ENCODE measurements at regions not wholly inside any gene's neighbourhood (a gene's known extent, or its start where the extent isn't known, plus 50 kb on each side); places are given as distances from the start of the nearest gene placed in this dataset.

GRCh38 chr5:20113931-20114330 is 125.9 kb upstream of the CDH18 start:
- TF ChIP-seq CTCF (IDR thresholded peaks at IDR 0.05; ENCODE audit: control extremely low read depth, extremely low read depth) = no peak
- no peaks in the 10 kb centered on the region for H3K27me3 ChIP-seq (ENCODE audit: control insufficient read depth in 3 of 3, insufficient read depth in 3 of 3, low read length in 2 of 3)
- H3K36me3 ChIP-seq (ENCODE audit: control insufficient read depth in 4 of 4, insufficient read depth in 4 of 4, low read length in 4 of 4) = no peaks in the 10 kb centered on the region
- DNase-seq (no peak), ATAC-seq (ENCODE audit: insufficient read depth, low FRiP score) (no peak)
- H3K27ac ChIP-seq (ENCODE audit: low read depth in 1 of 2, low read length in 1 of 2) = no peak overlapping the region
- H3K4me1 ChIP-seq (ENCODE audit: control insufficient read depth in 5 of 5, insufficient read depth in 5 of 5, low read length in 5 of 5) = no peaks in the 10 kb centered on the region
- H3K9me3 ChIP-seq (ENCODE audit: control insufficient read depth in 4 of 4, insufficient read depth in 3 of 4, low read length in 3 of 4) = no peaks in the 10 kb centered on the region
- H3K9ac ChIP-seq (ENCODE audit: insufficient read depth in 1 of 2, low read length in 2 of 2) = no peak overlapping the region
- 86 to 87% methylated on average over 4 of the region's 4 CpGs for WGBS, 2 donors
- H3K4me3 ChIP-seq = no peak overlapping the region

GRCh38 chr5:20113031-20113715 is 125.2 kb upstream of the CDH18 start:
- H3K27me3 ChIP-seq (ENCODE audit: control insufficient read depth in 3 of 3, insufficient read depth in 3 of 3, low read length in 2 of 3) = no peaks in the 10 kb centered on the region
- H3K4me1 ChIP-seq (ENCODE audit: control insufficient read depth in 5 of 5, insufficient read depth in 5 of 5, low read length in 5 of 5) = no peaks in the 10 kb centered on the region
- DNase-seq = no peak
- H3K9ac ChIP-seq (ENCODE audit: insufficient read depth in 1 of 2, low read length in 2 of 2) = no peak overlapping the region
- 56 to 84% methylated on average over 2 of the region's 2 CpGs for WGBS, 2 donors
- TF ChIP-seq CTCF (IDR thresholded peaks at IDR 0.05; ENCODE audit: control extremely low read depth, extremely low read depth) = no peak
- H3K4me3 ChIP-seq = no peak overlapping the region
- no peak overlapping the region for H3K27ac ChIP-seq (ENCODE audit: low read depth in 1 of 2, low read length in 1 of 2)
- H3K9me3 ChIP-seq (ENCODE audit: control insufficient read depth in 4 of 4, insufficient read depth in 3 of 4, low read length in 3 of 4) = no peaks in the 10 kb centered on the region
- H3K36me3 ChIP-seq (ENCODE audit: control insufficient read depth in 4 of 4, insufficient read depth in 4 of 4, low read length in 4 of 4) = no peaks in the 10 kb centered on the region
- no peak for ATAC-seq (ENCODE audit: insufficient read depth, low FRiP score)

GRCh38 chr5:20109326-20109725 is 121.3 kb upstream of the CDH18 start:
- no peaks in the 10 kb centered on the region for H3K27me3 ChIP-seq (ENCODE audit: control insufficient read depth in 3 of 3, insufficient read depth in 3 of 3, low read length in 2 of 3)
- no peak overlapping the region for H3K4me3 ChIP-seq
- H3K27ac ChIP-seq (ENCODE audit: low read depth in 1 of 2, low read length in 1 of 2) = no peak overlapping the region
- H3K9me3 ChIP-seq (ENCODE audit: control insufficient read depth in 4 of 4, insufficient read depth in 3 of 4, low read length in 3 of 4) = no peaks in the 10 kb centered on the region
- H3K9ac ChIP-seq (ENCODE audit: insufficient read depth in 1 of 2, low read length in 2 of 2) = no peak overlapping the region
- DNase-seq (peak in 1 of 3 donors; percentile 15), ATAC-seq (ENCODE audit: insufficient read depth, low FRiP score) (no peak)
- no peaks in the 10 kb centered on the region for H3K4me1 ChIP-seq (ENCODE audit: control insufficient read depth in 5 of 5, insufficient read depth in 5 of 5, low read length in 5 of 5)
- H3K36me3 ChIP-seq (ENCODE audit: control insufficient read depth in 4 of 4, insufficient read depth in 4 of 4, low read length in 4 of 4) = no peaks in the 10 kb centered on the region
- WGBS, 2 donors = 58 to 65% methylated on average over 5 of the region's 5 CpGs
- no peak for TF ChIP-seq CTCF (IDR thresholded peaks at IDR 0.05; ENCODE audit: control extremely low read depth, extremely low read depth)

GRCh38 chr5:20105915-20106314 is 117.9 kb upstream of the CDH18 start:
- TF ChIP-seq CTCF (IDR thresholded peaks at IDR 0.05; ENCODE audit: control extremely low read depth, extremely low read depth) = no peak

More at GRCh38 chr5:20105915-20106314, 117.9 kb upstream of the CDH18 start:
- H3K9me3 ChIP-seq (ENCODE audit: control insufficient read depth in 4 of 4, insufficient read depth in 3 of 4, low read length in 3 of 4) = no peaks in the 10 kb centered on the region
- no peaks in the 10 kb centered on the region for H3K36me3 ChIP-seq (ENCODE audit: control insufficient read depth in 4 of 4, insufficient read depth in 4 of 4, low read length in 4 of 4)
- H3K4me1 ChIP-seq (ENCODE audit: control insufficient read depth in 5 of 5, insufficient read depth in 5 of 5, low read length in 5 of 5) = peaks cover 0 to 6% (median 0%) of the 10 kb centered on the region in 5 donors
- no peaks in the 10 kb centered on the region for H3K27me3 ChIP-seq (ENCODE audit: control insufficient read depth in 3 of 3, insufficient read depth in 3 of 3, low read length in 2 of 3)
- no peak overlapping the region for H3K4me3 ChIP-seq
- ATAC-seq (ENCODE audit: insufficient read depth, low FRiP score) (no peak), DNase-seq (no peak)
- H3K27ac ChIP-seq (ENCODE audit: low read depth in 1 of 2, low read length in 1 of 2) = no peak overlapping the region
- WGBS, 2 donors = 49 to 76% methylated on average over 5 of the region's 5 CpGs
- no peak overlapping the region for H3K9ac ChIP-seq (ENCODE audit: insufficient read depth in 1 of 2, low read length in 2 of 2)

All from lung (tissue), 11 donors.